Jurkat, Clone E6-1 (cell line): ENCODE measurements at regions not wholly inside any gene's neighbourhood (a gene's known extent, or its start where the extent isn't known, plus 50 kb on each side); places are given as distances from the start of the nearest gene placed in this dataset.
A peak's percentile ranks its signal among the peaks of the same experiment; 100 is the strongest.

ENCODE experiments used
- DNase-seq: peaks from one replicate; pipeline ENCODE4 v3.0.0-alpha.2; 2011; ENCODE audit warnings: low read depth, low spot score
- H3K4me3 ChIP-seq: 2 replicates; pipeline ENCODE4 v1.5.1; 2011; ENCODE audit warnings: mild to moderate bottlenecking, low read length, control low read depth, moderate library complexity

DNA sequence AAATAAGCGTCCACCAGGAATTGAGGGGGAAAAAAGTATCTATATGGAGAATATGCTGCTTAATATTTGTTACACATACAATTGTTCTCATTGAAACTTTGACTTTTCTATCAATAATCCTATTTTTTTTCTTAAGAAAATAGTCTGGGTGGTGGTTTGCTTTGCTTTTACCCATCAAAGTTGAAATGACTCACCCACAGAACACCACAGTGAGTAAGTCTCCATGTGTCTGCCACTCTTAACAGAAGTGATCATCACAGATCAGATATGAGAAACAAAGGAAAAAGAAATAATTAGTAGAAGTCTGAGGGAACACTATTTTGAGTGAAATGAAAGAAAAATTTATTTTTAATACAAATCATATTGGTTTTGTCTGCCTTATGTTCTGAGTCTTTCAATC lies 742.8 kb downstream of the CDH9 start:
- H3K4me3 ChIP-seq, result no peak overlapping the region
- no peak for DNase-seq

DNA sequence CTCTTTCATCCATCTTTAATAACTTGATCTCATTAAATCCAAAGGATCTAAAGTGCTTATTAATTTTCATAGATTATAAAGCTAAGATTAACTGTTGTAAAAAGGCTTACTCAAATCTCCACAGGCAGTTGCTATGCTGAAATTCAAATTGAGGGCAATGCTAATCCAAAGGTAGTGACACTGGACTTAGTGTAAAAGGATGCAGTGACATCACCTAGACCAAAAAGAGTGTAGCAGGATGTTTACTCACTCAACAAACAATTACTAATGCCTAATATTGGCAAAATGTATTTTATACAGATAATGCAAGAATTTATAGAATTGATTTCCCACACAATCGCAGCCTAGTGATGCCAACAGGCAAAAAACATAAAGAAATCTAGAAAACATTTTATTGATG lies 756.2 kb downstream of the CDH9 start:
- no peak overlapping the region for H3K4me3 ChIP-seq
- no peak for DNase-seq

DNA sequence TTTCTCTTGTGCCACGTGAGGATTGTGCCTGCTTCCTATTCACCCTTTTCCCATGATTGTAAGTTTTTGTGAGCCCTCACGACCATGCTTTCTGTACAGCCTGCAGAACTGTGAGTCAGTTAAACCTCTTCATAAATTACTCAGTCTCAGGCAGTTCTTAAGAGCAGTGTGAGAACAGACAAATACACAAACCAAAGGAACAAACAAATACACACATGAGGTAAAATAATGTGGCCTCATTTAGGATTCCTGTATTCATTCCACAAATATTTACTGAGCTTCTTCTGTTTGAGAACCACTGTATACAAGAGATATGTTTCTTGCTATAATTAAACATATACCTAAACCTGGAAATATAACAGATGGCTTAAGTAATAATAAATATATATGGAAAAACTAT lies 760.3 kb downstream of the CDH9 start:
- H3K4me3 ChIP-seq, result no peak overlapping the region
- DNase-seq, result no peak

DNA sequence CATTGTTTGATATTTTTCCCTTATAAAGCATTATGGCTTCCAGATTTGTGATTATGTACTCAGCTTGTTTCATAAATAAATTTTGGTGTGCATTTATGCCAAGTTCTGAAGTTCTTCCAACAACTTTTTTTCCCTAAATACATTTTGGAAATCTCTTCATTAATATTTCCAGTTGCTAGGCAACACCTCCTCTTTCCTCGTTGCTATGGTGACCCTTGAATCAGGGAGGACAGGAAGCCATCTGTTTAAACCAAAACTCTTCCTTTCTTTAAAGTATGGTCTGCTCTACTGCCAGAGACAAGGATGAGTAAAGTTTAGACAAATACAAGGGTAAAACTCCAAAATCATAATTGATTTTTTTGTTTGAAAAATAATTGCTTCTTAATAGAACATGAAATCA lies 779.3 kb downstream of the CDH9 start:
- H3K4me3 ChIP-seq, result no peak overlapping the region
- no peak for DNase-seq

DNA sequence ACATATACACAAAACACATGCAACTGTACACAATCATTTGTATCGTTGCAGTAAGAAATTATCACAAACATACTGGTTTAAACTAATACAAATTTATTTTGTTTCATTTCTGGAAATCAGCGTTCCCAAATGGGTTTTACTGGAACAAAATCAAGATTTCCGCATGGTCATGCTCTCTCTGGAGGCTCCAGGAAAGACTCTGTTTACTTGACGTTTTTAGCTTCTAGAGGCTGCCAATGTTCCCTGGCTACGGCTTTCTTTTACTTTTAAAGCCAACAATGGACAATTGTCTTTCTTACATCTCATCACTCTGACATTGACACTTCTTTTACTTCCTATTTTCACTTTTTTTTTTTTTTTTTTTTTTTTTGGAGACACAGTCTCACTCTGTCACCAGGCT lies 793.1 kb downstream of the CDH9 start:
- DNase-seq, result no peak
- no peak overlapping the region for H3K4me3 ChIP-seq

DNA sequence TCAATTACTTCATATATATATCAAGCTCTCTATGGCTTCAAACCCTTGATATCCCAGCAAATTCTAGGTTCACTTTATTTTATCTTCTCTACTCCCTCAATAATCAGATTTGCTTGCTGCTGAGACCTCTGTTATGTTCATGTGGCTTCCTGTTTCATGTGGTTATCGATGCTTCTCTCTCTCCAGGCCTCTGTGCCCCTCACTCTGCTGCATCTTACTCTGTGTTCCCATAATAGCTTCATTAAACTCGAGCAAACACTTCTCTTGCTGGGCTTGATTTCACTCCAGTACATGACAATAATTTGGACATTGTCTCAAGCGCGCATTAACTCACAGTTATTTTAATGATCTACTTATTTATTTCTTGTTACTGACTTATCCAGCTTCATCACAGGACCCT lies 798.8 kb downstream of the CDH9 start:
- H3K4me3 ChIP-seq, result no peak overlapping the region
- DNase-seq, result no peak

DNA sequence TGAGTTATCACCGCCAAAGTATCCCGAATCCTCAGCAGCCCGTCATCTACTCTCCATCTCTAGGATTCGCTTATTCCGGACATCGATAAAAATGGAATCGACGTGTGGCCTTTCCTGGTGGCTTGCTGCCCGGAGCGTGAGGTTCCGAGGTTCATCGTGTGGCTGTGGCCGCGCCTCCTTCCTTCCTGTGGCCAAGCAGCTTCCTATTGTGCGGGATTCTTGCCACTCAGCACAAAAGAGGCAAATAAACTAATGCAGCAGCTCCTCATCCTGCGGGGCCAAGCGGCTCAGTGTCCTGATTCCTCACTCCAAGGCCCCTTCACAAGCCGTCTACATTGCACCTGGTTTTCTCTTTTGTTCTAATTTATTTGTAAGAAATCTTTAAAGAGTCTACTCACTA lies 800.9 kb downstream of the CDH9 start:
- DNase-seq, result no peak
- no peak overlapping the region for H3K4me3 ChIP-seq

DNA sequence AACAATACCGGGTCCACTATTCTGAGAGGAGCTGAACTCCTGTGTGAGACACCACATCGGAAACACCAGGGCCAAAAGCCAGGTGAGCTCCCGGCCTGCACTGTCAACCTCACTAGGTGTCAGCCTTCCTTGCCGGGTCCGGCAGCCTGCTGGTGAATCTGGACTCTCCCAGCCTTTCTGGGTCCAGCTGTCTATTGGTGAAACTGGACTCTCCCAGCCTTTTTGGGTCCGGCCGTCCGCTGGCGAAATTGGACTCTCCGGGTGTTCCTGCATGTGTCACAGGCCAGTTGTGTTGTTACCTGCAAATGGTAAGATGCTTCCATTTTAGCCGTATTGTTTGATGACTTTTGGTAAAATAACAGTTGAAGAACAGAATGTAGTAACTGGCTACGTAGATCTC lies 801.5 kb downstream of the CDH9 start:
- DNase-seq, result no peak
- no peak overlapping the region for H3K4me3 ChIP-seq

DNA sequence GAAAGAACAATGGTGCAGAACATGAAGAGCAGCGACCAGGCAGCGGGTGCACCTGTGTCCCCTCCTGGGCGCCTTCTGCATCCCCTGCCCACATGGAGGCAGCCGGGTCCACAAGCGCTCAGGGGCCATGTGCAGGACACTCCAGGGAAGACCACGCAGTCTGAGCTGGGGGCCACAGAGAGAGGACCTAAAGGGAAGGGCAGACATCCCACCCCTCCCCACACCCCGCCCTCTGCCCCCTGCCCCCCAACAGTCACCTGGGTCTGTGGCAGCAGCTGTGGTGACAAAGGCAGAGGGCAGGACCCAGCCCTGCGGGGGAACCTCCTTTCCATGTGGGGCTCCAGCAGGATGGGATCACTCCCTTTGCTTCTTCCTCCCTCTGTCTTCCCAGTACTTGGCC lies 805.7 kb downstream of the CDH9 start:
- no peak for DNase-seq
- no peak overlapping the region for H3K4me3 ChIP-seq

DNA sequence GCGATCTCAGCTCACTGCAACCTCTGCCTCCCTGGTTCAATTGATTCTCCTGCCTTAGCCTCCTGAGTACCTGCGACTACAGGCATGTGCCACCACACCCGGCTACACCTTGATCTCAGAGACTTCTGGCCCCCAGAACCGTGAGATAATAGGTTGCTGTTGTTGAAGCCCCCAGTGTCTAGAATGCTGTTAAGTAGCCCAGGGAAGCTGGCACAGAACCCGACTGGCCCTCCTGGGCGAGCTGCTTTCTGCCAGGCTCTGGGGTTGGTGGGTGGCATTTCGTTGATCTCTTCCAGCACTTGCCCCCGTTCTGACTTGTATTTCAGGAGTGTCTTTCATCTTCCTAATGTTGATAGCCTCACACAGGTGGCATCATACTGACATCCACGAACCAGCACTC lies 807.1 kb downstream of the CDH9 start:
- no peak for DNase-seq
- H3K4me3 ChIP-seq, result no peak overlapping the region

DNA sequence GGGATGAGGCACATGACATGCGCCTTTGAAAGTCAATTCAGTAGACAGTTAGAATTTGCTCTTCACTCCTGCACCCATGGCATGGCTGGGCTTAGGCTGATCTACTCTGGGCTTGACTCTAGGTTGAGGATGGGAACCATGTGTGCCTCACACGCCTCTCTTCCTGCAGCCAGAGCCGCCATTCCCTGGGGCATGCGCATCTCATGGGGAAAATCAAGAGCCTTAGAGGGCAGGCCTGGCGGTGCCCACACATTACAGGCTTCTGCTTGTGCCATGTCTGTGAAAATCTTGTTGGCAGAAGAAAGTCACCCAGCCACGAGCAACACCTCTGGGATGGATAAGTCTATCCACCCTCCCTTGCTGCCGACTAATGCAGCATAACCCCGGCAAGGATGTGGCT lies 808.5 kb downstream of the CDH9 start:
- no peak for DNase-seq
- H3K4me3 ChIP-seq, result no peak overlapping the region

DNA sequence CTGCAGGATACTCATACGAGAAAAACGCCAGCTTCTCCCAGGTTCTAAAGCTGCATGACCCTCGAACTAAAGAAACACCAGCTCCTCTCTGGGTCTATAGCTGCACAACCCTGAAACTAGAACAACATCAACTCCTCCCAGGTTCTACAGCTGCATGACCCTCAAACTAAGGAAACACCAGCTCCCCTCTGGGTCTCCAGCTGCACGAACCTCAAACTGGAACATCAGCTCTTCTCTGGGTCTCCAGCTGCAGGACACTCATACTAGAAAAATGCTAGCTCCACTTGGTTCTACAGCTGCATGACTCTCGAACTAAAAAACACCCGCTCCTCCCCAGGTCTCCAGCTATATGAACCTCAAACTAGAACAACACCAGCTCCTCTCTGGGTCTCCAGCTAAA lies 811.1 kb downstream of the CDH9 start:
- H3K4me3 ChIP-seq, result no peak overlapping the region
- no peak for DNase-seq

DNA sequence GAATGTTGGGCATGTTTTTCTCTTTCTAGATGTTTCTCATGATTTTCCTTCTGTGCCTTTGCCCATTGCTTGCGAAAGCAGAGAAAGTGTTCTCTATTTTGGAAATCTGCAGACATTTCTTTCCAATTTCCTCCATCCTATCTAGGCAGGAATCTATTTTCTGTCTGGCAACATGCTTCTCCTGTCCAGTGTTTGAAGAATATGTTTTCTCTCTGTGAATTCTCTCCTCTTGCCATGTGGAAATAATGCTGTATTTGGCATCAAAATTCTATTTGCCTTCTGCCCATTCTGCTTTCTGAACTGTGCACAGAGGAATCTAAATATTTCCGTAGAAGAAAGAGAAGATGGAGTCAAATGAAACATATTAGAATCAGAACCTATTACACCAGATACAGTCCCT lies 833.3 kb downstream of the CDH9 start:
- DNase-seq, result no peak
- no peak overlapping the region for H3K4me3 ChIP-seq

DNA sequence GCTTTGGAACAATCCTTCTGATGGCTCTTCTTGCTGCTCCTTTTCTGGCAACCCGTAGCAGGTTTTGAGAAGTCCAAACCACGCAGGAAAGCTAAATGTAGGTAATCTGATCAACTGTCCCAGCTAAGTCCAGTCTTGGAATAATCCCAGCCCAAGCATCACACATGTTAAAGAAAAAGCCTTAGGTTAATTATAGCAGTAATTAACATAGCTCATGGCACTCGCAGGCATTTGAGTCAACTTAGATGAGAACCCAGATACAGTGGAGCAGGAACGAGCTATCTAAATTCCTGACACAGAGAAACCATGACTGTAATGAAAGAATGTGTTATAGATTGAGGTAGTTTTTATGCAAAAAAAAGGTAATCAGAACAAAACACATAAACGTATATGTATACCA lies 844.8 kb downstream of the CDH9 start:
- no peak for DNase-seq
- no peak overlapping the region for H3K4me3 ChIP-seq

DNA sequence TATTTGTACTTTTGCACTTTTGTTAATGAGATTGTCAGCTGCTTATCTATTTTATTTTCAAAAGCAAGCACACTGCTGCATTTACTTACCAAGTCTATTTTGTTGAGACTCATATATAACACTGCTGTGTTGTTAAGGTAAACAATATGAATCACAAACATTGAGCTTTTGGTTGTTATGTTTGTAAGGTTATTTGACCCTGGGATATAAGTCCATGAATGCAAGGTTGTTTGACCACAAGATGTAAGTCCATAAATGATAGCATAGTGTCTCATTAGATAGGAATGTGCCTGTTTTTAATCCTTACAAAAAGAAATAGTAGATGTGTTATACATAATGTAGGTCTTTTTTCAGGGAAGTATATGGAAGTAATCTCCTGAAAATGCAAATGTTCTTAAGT lies 845.9 kb downstream of the CDH9 start:
- DNase-seq, result no peak
- no peak overlapping the region for H3K4me3 ChIP-seq

DNA sequence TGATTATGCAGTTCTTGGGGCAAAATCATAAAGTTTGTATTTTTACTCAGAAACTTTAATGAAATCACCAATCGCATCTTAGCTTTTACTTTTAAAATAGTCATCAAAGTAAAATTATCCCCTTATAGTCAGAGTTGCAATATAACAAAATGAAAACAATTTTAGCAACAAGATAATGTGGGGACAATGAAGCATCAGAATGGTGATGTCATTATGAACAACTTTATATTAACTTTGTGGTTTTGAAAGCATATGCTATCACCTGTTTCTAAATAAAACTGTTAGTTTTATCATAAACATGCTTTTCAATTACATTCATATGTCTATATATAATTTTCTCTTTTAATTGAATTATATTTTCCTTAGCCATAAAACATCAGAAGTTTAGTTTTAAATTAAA lies 856.8 kb downstream of the CDH9 start:
- DNase-seq, result no peak
- H3K4me3 ChIP-seq, result no peak overlapping the region

DNA sequence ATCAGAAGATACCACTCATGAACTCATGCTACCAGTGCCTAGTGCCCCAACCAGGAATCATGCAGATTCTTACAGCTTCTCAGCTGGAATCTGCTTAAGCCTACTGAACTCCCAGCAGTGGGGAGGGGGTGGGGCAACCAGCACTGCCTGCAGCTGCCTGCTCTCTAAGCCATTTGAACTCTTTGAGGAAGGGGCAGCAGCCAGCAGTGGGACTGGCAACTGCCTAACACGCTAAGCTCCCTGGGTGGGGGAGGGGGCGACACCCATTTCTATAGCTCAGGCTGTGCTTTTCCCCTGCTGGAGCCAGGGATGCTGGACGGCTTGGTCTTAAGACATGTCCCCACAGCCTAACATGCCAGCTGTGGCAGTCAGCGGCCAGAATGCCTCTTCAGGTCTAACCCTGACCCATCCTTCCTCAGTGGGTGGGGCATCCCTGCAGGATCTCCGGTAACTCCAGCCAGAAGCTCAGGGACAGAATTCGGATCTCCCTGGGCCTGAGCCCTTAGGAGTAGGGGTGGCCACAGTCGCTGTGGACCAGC lies 889.7 kb downstream of the CDH9 start:
- no peak overlapping the region for H3K4me3 ChIP-seq
- DNase-seq, result no peak

DNA sequence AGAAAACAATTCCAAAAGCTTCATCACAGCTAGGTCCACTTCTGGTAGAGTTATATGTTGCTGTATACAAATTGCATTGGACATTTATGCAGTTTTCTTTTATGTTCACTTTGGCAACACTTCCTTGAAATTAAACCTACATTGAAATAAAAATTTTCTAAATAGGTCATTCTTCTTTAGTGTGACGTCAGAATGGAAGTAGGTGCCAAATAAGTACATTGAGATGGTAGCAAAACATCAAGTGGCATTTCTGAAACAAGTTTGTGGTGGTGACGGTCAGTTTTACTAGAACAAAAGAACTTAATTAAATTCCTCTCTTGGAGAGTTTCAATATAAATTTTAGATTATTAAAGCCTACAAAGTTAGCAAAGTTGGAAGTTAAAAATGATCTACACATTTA lies 895.1 kb downstream of the CDH9 start:
- no peak for DNase-seq
- H3K4me3 ChIP-seq, result no peak overlapping the region

DNA sequence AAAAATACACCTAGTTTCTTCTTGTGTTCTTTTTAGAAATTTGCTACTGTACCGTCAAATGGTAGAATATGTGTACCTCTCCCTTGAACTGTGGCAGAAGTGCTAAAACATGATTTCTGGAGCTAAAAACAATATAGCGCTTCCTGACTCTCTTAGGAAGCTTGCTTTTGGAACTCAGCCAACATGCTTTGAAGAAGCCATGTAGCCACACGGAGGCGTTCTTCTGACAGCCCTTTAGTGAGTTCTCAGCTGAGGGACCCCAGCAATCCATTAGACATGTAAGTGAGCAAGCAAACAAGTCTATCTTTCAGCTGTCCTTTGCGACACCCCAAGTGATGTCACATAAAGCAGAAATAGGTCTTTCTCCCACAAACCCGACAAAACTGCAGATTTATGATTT lies 917.0 kb downstream of the CDH9 start:
- H3K4me3 ChIP-seq, result no peak overlapping the region
- peak; percentile 42 for DNase-seq

DNA sequence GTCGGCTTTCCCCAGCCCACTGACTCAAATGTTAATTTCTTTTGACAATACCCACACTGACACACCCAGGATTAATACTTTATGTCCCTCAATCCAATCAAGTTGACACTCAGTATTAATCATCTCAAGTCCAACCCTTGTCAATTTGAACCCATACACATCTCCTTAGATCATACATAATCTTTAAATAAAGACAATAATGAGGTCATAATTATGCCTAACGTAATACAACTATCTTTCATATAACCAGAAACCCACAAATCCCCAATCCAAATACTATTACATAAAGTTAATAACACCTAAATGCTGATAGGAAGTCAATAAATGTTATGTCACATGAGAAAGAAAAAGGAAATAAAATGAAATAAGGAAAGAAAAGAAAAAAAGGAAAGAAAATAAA lies 934.2 kb downstream of the CDH9 start:
- DNase-seq, result no peak
- H3K4me3 ChIP-seq, result no peak overlapping the region

DNA sequence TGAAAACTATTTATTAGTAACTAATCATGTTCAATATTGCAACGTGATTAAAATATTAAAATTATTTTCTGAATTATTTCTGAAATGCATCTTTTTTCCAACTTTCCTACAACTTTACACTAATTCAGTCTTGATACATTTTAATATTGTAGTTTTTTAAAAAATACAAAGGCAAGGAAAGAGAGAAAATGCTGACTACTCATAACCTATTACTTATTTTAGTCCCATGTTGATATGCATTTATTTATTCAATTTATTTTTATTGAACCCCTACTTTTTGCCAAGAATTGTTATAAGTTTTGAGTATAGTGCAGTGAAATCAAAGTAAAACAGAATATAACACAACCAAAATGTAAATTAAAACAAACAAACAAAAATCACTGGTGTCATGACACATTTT lies 978.2 kb downstream of the CDH9 start:
- DNase-seq, result no peak

DNA sequence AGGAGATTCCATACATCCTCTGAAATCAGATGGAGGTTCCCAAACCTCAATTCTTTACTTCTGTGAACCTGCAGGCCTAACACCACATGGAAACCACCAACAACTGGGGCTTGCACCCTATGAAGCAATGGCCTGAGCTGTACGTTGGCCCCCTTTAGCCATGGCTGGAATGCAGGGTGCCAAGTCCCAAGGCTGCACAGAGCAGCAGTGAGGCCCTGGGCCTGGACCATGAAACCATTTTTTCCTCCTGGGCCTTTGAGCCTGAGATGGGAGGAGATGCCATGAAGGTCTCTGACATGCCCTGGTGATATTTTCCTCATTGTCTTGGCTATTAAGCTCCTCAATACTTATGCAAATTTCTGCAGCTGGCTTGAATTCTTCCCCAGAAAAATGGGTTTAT lies 983.8 kb downstream of the CDH9 start:
- no peak for DNase-seq
- H3K4me3 ChIP-seq, result no peak overlapping the region

More for the DNA sequence above, 978.2 kb downstream of the CDH9 start:
- no peak overlapping the region for H3K4me3 ChIP-seq
